Tibial nerve (tissue), 4 donors: ENCODE measurements at regions not wholly inside any gene's neighbourhood (a gene's known extent, or its start where the extent isn't known, plus 50 kb on each side); places are given as distances from the start of the nearest gene placed in this dataset.

Experiments used
- EP300 ChIP-seq, 2 donors: sonication (generic); formaldehyde crosslinking; IDR thresholded peaks; one replicate each; pipeline ENCODE4 v1.6.1; 2017; ENCODE audit warnings: antibody characterized with exemption in 2 of 2, mild to moderate bottlenecking in 1 of 2
- POLR2A ChIP-seq, 2 donors: fragments of 450-650 bp; IDR thresholded peaks; one replicate each; pipeline ENCODE4 v1.6.1; 2017; ENCODE audit warnings: antibody characterized with exemption in 2 of 2, mild to moderate bottlenecking in 2 of 2, moderate library complexity in 2 of 2
- TF ChIP-seq, protein P1 (sequence below), 5 experiments: fragments of 200-600 bp in 3 of 5; fragments of 450-650 bp in 2 of 5; sonication (generic) in 3 of 5; IDR thresholded peaks; one replicate each; pipeline ENCODE4 v1.5.1; 2016 to 2019; ENCODE audit warnings: antibody characterized with exemption in 5 of 5, mild to moderate bottlenecking in 3 of 5, moderate library complexity in 2 of 5

DNA sequence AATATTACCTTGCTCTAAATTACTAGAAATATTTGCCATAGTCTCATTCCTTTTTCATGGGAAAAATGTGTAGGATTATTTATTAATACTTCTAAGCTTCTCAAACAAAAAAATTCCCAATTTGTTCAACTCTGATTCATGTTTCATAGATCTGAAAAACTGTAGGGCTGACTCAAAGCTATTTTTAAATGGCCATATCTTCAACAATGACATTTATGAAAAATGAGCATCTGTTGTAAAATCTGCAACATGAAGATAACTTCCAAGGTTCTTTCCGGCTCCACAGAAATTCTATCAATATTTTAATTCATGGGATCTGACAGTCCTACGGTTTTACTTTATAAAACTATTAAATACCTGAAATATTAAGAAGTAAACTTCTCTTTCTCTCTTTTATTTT is 192.7 kb upstream of the KCNJ16 start:
- TF ChIP-seq, protein P1, sequence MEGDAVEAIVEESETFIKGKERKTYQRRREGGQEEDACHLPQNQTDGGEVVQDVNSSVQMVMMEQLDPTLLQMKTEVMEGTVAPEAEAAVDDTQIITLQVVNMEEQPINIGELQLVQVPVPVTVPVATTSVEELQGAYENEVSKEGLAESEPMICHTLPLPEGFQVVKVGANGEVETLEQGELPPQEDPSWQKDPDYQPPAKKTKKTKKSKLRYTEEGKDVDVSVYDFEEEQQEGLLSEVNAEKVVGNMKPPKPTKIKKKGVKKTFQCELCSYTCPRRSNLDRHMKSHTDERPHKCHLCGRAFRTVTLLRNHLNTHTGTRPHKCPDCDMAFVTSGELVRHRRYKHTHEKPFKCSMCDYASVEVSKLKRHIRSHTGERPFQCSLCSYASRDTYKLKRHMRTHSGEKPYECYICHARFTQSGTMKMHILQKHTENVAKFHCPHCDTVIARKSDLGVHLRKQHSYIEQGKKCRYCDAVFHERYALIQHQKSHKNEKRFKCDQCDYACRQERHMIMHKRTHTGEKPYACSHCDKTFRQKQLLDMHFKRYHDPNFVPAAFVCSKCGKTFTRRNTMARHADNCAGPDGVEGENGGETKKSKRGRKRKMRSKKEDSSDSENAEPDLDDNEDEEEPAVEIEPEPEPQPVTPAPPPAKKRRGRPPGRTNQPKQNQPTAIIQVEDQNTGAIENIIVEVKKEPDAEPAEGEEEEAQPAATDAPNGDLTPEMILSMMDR (IDR thresholded peaks at IDR 0.05), result no peak
- no peak for TF ChIP-seq POLR2A (IDR thresholded peaks at IDR 0.05)
- no peak for TF ChIP-seq EP300 (IDR thresholded peaks at IDR 0.05)
